ENCODE measurements at regions not wholly inside any gene's neighbourhood (a gene's known extent, or its start where the extent isn't known, plus 50 kb on each side); places are given as distances from the start of the nearest gene placed in this dataset.

DNA sequence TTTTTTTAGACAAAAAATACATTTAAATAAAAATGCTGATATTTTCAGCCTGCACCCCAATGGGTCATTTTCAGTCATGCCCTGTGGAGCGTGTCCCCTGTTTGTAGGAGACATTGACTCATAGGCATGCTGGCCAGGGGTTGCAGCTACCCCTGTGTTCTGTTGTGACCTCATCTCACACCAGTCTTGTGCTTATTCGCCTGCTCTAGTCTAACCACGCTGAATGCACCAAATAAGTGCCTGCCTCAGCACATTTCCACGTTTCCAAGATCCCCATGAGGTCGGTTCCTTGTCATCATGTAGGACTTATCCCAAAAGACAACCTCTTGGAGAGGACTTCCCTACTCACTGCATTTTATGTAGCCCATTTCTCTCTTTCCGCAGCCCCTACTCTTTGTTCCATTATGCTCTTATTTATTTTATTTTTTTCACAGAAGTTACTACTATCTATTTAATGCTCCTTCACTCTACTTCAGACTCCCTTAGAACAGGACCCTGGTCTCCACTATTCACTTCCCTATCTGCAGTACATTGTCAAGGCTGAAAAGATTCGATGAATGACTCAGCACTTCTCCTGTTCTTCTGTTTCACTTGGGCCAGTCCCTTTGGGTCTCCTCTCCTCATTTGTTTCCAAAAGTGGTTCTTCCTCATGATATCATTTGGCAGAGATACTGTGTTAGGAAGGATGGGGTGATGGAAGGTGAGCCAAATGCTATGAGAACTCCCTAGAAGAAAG is 109.7 kb downstream of the MSL3 start:
- TF ChIP-seq, protein P1, sequence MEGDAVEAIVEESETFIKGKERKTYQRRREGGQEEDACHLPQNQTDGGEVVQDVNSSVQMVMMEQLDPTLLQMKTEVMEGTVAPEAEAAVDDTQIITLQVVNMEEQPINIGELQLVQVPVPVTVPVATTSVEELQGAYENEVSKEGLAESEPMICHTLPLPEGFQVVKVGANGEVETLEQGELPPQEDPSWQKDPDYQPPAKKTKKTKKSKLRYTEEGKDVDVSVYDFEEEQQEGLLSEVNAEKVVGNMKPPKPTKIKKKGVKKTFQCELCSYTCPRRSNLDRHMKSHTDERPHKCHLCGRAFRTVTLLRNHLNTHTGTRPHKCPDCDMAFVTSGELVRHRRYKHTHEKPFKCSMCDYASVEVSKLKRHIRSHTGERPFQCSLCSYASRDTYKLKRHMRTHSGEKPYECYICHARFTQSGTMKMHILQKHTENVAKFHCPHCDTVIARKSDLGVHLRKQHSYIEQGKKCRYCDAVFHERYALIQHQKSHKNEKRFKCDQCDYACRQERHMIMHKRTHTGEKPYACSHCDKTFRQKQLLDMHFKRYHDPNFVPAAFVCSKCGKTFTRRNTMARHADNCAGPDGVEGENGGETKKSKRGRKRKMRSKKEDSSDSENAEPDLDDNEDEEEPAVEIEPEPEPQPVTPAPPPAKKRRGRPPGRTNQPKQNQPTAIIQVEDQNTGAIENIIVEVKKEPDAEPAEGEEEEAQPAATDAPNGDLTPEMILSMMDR (conservative IDR thresholded peaks at IDR 0.05 in 1 of 2, IDR thresholded peaks at IDR 0.05 in 1 of 2; ENCODE audit: extremely low read depth in 1 of 2, insufficient read depth in 1 of 2, low read depth in 1 of 2, low read length in 2 of 2): no peak
- TF ChIP-seq EZH2 (IDR thresholded peaks at IDR 0.05; ENCODE audit: borderline replicate concordance, low read length): no peak

Measured in mammary epithelial cell (primary cell).